Adrenal gland (tissue), 9 donors: ENCODE measurements at regions not wholly inside any gene's neighbourhood (a gene's known extent, or its start where the extent isn't known, plus 50 kb on each side); places are given as distances from the start of the nearest gene placed in this dataset.
"Not testable (repeated sequence)": the region's sequence is repeated elsewhere in the genome, so short reads cannot be mapped to it uniquely, and the experiment has no call there.

ENCODE experiments used
- DNase-seq, 7 donors: peaks; one replicate each; pipeline ENCODE4 v3.0.0-alpha.2; 2019 to 2020
- H3K27ac ChIP-seq, 5 donors: fragments of 200-600 bp; sonication (generic) in 4 of 5; 1 replicate in 3 of 5; 2 replicates in 2 of 5; pipeline versions ENCODE4 v1.5.1 to v1.8.0; 2016 to 2020; ENCODE audit warnings: mild to moderate bottlenecking in 1 of 5
- H3K27me3 ChIP-seq: fragments of 200-600 bp; 2 replicates; pipeline ENCODE4 v1.8.0; 2021
- H3K36me3 ChIP-seq, 2 donors: fragments of 200-600 bp; replicated peaks in 1 of 2; 1 replicate in 1 of 2; 2 replicates in 1 of 2; pipeline versions ENCODE4 v1.5.1 to v1.8.0; 2018 to 2022
- H3K4me1 ChIP-seq, 2 donors: fragments of 200-600 bp; replicated peaks in 1 of 2; 1 replicate in 1 of 2; 2 replicates in 1 of 2; pipeline versions ENCODE4 v1.5.1 to v1.8.0; 2018 to 2021
- H3K4me3 ChIP-seq, 4 donors: fragments of 200-600 bp; sonication (generic) in 3 of 4; one replicate each; pipeline ENCODE4 v1.5.1; 2016 to 2018
- H3K9me3 ChIP-seq, 3 donors: fragments of 200-600 bp; sonication (generic) in 1 of 3; replicated peaks in 1 of 3; 1 replicate in 2 of 3; 2 replicates in 1 of 3; pipeline versions ENCODE4 v1.5.1 to v1.8.0; 2016 to 2021
- POLR2A ChIP-seq, 2 donors: fragments of 450-650 bp; IDR thresholded peaks; one replicate each; pipeline ENCODE4 v1.6.1; 2017; ENCODE audit warnings: antibody characterized with exemption in 2 of 2, mild to moderate bottlenecking in 2 of 2, moderate library complexity in 1 of 2
- WGBS, 4 donors: extraction: QIAGEN DNeasy Blood & Tissue Kit in 2 of 4; methylation state at CpG; one replicate each; pipeline versions ENCODE4 v1.1.5 to v1.1.7; 2013 to 2017; 5-methylcytosine and 5-hydroxymethylcytosine counted together
- intact Hi-C, 2 donors: fragments of 100-400 bp; cut with DNase I; formaldehyde crosslinking; loops; one replicate each; pipeline versions ENCODE4 v1.14.1 to v1.15.0; 2022 to 2023
- TF ChIP-seq, protein P1 (sequence below), 6 experiments: fragments of 450-650 bp in 4 of 6; fragments of 200-600 bp in 2 of 6; sonication (generic) in 1 of 6; IDR thresholded peaks; 1 replicate in 5 of 6; 2 replicates in 1 of 6; pipeline versions ENCODE4 v1.5.1 to v1.8.0; 2016 to 2021; ENCODE audit warnings: antibody characterized with exemption in 6 of 6, mild to moderate bottlenecking in 2 of 6, moderate library complexity in 1 of 6
- donor health status: healthy with polysubstance abuse.
- donor health status: Bipolar disorder and iron deficiency.
- donor health status: DM: yes; HTN: yes; CAD: no.
- donor health status: DM: no; HTN: no; CAD: no.
- donor health status: DM: no; HTN: no; CAD: no.

DNA sequence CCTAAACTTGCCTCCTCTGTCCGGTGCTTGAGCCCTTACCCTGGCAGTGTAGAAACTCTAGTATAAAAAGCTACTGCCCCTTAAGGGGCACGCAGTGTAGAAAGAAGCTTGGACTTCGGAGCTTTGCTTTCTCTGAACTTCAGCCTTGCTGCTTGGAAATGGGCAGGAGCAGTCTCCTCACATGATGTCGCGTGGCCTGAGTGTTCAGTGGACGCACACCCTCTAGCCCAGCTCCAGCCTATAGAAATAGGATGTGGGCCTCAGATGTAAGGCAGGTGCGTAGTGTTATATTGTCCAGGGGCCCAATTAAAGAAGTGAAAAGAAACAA is 98.2 kb upstream of the PCBD1 start:
- no peaks in the 10 kb centered on the region for H3K4me1 ChIP-seq
- H3K9me3 ChIP-seq: no peaks in the 10 kb centered on the region
- intact Hi-C loops: no loop called here
- H3K36me3 ChIP-seq: no peaks in the 10 kb centered on the region
- no peak overlapping the region for H3K27ac ChIP-seq
- 82 to 93% (median 90%) methylated on average over 7 of the region's 7 CpGs for WGBS, 4 donors
- H3K27me3 ChIP-seq: no peaks in the 10 kb centered on the region
- TF ChIP-seq, protein P1, sequence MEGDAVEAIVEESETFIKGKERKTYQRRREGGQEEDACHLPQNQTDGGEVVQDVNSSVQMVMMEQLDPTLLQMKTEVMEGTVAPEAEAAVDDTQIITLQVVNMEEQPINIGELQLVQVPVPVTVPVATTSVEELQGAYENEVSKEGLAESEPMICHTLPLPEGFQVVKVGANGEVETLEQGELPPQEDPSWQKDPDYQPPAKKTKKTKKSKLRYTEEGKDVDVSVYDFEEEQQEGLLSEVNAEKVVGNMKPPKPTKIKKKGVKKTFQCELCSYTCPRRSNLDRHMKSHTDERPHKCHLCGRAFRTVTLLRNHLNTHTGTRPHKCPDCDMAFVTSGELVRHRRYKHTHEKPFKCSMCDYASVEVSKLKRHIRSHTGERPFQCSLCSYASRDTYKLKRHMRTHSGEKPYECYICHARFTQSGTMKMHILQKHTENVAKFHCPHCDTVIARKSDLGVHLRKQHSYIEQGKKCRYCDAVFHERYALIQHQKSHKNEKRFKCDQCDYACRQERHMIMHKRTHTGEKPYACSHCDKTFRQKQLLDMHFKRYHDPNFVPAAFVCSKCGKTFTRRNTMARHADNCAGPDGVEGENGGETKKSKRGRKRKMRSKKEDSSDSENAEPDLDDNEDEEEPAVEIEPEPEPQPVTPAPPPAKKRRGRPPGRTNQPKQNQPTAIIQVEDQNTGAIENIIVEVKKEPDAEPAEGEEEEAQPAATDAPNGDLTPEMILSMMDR (IDR thresholded peaks at IDR 0.05): no peak
- no peak for TF ChIP-seq POLR2A (IDR thresholded peaks at IDR 0.05)
- H3K4me3 ChIP-seq: no peak overlapping the region
- no peak for DNase-seq

DNA sequence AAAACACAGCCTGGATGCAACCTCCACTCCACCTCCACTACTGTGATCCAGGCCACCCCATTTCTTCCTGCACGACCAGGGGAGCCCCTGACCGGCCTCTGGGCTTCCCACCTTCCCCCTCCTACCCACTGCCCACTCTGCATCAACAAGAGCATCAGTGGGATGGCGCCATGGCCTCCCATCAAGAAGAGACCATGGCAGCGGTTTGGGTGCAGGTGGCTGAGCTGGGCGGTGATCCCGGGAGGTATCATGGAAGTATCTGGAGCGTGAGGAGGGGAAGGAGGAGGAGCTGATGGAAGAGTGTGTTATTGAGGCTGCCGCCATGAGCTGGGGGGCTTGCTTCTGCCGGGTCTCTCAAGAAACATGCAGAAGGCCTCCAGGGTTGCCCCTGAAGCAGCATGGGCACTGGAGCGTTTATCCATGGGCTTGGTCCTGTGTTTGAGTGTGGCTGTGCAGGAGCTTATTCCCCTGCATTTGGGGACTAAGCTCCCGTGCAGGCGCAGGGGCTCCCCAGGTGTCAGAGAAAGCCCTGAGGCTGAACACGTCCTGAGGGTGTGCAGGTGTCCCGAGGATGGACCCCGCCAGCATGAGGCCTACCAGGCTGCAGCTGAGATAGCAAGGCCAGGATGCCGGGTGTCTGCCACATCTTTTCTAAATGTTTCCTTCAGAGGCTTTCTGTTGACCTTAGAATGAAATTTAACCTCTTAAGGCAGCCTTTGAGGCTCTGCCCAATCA is 99.2 kb upstream of the PCBD1 start:
- no peaks in the 10 kb centered on the region for H3K4me1 ChIP-seq
- TF ChIP-seq, protein P1 (IDR thresholded peaks at IDR 0.05): no peak
- TF ChIP-seq POLR2A (IDR thresholded peaks at IDR 0.05): no peak
- 83 to 96% (median 88%) methylated on average over 13 to 16 of the region's 16 CpGs for WGBS, 4 donors
- no peaks in the 10 kb centered on the region for H3K9me3 ChIP-seq
- H3K27ac ChIP-seq: no peak overlapping the region
- no peaks in the 10 kb centered on the region for H3K27me3 ChIP-seq
- intact Hi-C loops: no loop called here
- no peak overlapping the region for H3K4me3 ChIP-seq
- DNase-seq: no peak
- no peaks in the 10 kb centered on the region for H3K36me3 ChIP-seq

DNA sequence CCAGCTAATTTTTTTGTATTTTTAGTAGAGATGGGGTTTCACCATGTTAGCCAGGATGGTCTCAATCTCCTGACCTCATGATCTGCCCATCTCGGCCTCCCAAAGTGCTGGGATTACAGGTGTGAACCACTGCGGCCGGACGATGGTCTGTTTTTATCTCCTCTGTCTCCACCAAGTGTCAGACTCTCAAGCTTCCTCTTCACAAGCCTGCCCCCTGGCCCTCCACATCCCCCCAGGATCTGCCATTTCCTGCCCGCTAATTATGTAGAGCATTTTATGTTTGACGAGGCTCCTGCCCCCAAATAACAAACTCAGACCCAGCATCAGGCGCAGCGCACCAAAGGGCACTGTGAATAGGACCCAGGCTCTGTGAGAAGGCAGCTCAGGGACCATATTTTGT is 101.8 kb upstream of the PCBD1 start:
- DNase-seq, H3K27me3 ChIP-seq, H3K4me3 ChIP-seq, H3K4me1 ChIP-seq, H3K9me3 ChIP-seq, H3K27ac ChIP-seq, H3K36me3 ChIP-seq, intact Hi-C loops: not testable (repeated sequence)
- 76 to 80% (median 77%) methylated on average over 8 of the region's 8 CpGs for WGBS, 4 donors

DNA sequence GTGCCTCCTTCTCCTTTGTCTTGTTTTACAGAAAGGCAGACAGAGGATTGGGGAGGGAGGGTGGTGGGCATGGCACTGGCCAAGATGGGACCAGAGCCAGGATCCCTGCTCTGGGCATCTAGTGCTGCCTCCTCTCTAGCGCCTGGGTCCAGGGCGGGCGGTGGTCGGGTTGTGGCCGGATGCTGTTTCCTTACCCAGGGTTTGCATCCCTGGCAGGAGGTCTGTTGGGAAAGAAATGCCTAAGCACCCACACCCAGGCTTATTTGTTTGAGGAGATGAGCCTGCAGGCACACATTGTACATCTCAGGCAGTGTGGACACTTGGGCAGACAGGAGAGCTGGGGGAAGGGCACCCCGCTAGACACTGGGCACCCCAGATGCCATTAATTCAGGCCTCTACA is 102.3 kb upstream of the PCBD1 start:
- H3K9me3 ChIP-seq: no peaks in the 10 kb centered on the region
- WGBS, 4 donors: 85 to 94% (median 87%) methylated on average over 3 to 6 of the region's 6 CpGs
- no peak for DNase-seq
- no peak overlapping the region for H3K4me3 ChIP-seq
- H3K4me1 ChIP-seq: no peaks in the 10 kb centered on the region
- TF ChIP-seq, protein P1 (IDR thresholded peaks at IDR 0.05): no peak
- no peak for TF ChIP-seq POLR2A (IDR thresholded peaks at IDR 0.05)
- H3K36me3 ChIP-seq: no peaks in the 10 kb centered on the region
- H3K27me3 ChIP-seq: no peaks in the 10 kb centered on the region
- no peak overlapping the region for H3K27ac ChIP-seq
- intact Hi-C loops: no loop called here
